ENCODE measurements at regions not wholly inside any gene's neighbourhood (a gene's known extent, or its start where the extent isn't known, plus 50 kb on each side); places are given as distances from the start of the nearest gene placed in this dataset.

DNA sequence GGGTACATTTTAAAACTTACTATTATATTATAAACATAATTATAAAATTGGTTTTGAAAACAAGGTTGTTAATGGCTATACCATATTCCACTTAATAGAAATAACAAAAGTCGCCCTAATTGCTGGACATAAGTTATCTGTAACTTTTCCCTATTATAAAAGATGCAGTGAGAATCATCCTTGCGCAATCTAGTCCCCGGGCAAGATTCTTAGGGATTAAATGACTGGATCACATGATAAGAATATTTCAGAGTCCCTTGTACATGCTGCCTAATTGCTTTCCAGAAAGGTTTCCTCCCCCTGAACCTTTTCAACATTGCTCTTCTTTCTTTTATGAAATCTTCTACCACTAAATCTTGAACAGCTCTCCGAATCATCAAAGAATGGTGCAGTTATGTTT lies 479.8 kb upstream of the MKI67 start:
- DNase-seq (ENCODE audit: low read depth in 2 of 3, low spot score in 2 of 3), result no peak

DNA sequence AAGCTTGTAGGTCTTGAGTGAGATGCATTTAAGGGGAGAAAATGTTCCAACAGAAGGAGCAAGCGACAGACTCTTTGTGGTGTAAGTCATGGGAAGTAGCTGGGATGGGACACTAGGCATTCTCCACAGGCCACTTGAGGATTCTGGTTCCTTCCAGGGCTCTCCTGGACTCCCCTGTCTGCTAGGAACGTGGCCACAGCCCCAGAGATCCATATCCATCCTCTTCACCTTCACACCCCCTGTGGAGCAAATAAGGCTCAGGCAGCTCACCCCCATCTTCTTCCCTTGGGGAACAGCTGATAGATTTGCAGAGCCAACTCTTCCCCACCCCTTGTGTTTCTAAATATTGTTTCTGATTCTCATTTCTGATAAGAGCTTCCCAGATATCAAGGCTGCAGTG lies 482.6 kb upstream of the MKI67 start:
- DNase-seq (ENCODE audit: low read depth in 2 of 3, low spot score in 2 of 3), result no peak

DNA sequence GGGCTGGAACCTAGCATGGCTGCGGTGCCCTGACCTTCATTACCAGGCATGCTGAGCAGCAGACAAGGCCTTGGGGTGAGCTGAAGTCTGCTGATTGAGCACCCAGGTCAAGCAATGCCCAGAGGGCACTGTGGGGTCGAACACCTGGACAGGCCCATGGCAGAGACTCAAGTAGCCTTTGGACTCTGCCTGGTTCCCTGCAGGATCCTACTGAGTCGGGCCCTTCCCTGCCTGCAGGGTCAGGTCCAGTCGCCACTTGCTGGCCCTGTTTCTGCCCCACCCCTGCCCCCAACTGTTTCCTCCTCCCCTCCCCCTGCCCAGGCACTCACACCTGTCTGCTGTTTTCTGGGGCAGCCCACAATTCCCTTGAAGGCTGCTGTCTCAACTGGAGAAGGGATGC lies 483.2 kb upstream of the MKI67 start:
- DNase-seq (ENCODE audit: low read depth in 2 of 3, low spot score in 2 of 3), result no peak

DNA sequence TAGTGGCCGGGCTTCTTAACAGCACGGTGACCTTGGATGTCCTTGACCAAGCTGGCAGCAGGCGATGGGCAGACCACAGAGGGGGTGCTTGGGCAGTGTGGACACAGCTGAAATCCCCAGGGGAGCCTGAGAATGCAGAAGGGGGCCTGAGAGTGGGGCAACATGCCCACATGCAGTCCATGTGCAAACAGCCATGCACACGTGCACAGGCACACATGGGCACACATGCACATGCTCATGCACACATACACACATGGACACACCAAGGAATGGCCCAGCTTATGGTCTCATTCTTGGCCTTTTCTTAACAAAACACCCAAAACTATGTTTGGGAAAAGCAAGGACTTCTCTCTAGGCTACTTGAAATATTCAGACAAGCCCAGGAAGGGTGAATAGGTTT lies 483.9 kb upstream of the MKI67 start:
- DNase-seq (ENCODE audit: low read depth in 2 of 3, low spot score in 2 of 3), result no peak

DNA sequence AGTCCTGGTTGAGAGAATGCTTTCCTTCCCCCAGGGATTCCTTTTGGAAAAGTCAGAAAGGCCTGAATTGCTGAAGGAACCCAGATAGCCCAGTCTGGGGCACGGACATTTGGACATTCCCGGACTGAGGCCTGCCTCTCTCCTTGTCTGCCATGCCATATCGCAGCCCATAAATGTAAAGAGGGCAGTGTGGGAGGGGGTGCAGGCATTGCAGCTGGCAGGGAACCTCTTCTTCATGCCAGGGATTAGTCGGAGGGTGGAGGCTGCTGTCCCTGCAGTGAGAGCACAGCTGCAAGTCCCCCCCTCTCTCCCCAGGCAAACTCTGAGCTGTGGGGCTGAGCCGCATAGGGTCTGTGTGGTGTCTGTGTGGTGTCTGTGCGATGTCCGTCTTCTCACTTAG lies 486.0 kb upstream of the MKI67 start:
- DNase-seq (ENCODE audit: low read depth in 2 of 3, low spot score in 2 of 3), result no peak

DNA sequence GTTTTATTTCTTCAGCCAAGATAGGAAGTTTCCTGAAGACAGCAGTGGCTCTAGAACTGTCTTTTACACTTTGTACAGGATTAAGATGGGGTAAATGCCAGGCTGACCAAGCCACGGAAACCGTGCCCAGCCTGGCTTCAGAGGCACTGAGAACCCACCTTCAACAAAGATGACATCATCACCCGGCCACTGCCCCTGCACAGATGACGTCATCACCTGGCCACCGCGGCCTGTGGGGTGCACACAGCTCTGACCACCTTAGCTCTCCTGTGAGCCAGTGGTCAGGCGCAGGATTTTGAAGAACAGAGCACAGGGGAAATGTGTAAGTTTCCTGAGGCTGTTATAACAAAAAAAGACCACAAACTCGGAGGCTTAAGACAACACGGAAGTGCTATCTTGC lies 486.4 kb upstream of the MKI67 start:
- no peak for DNase-seq (ENCODE audit: low read depth in 2 of 3, low spot score in 2 of 3)

DNA sequence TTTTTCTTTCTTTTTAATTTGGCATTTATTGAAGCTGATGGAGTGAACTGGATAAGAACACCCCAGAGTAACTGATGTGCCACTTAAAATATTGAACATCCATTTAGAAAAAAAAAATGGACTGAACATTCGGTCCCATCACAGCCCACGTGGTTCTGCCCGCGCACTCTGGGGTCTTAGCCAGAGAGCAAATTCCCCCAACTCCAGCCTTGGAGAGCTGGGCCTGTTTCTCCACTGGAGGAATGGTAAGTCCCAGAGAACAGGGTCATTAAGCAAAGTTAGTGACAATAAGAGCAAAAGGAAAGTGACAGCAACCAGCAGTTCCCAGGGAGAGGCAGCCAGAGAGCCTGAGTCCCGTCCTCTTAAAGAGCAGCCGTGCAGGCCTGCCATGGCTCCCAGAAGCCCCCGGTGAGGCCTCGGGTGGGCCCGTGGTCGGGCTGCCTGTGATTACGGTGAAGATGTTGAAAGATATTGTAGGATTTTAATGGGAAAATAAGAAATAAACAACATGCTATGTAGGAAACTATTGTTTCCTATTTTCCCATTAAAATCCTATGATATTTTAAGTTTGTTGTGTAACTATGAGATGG lies 487.9 kb upstream of the MKI67 start:
- DNase-seq (ENCODE audit: low read depth in 2 of 3, low spot score in 2 of 3), result no peak

DNA sequence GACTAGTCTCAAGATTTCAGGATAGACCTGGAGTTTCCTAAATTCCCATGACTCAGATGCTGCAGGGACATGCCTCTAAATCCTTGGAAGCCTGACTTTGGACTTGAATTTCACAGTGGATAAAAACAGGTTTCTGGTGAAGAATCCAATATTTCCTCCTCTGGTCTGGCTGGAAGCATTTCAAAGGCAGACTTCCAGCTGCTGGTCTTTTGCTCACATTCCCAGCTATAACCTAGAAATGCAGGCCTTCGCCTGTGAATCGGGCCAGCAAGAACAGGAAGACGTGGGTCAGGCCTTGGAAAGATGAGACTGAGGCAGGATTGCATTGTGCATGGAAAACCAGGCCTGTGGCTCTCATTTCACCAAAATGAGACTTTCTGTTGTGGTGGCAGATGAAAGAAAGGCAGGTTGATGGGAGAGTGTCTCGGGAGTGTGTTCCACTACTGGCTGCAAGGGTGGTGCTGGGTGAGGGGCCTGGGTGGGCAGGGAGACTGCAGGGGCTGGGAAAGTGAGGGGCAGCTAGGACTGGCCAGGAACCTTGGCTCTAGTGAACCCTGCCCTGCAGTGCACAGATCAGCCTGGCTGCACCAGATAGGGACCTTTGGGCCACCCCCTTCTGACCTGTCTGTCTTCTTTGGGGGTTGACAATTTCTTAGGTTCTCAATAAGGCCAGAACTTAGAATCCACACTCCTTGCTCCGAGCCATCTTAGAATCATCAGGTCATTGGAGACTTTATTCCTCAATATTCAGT lies 488.8 kb upstream of the MKI67 start:
- DNase-seq (ENCODE audit: low read depth in 2 of 3, low spot score in 2 of 3), result no peak

DNA sequence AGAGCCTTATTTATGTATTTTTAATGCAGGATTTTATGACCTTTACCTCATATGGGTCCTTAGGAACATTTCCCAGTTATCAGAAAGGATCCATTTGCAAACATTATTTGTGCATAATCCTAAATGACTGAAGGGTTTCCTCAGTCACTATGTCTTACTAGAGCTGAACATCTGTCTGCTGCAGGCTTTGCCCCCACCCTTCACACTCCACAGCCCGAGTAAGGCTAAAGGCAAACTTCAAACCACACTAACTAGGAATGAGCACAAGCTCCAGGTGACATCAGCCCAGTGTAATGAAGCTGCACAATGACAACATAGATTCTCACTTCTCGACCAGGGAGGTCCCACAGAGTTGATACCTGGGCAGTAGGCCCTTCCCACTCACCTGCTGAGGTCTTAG lies 491.3 kb upstream of the MKI67 start:
- no peak for DNase-seq (ENCODE audit: low read depth in 2 of 3, low spot score in 2 of 3)

DNA sequence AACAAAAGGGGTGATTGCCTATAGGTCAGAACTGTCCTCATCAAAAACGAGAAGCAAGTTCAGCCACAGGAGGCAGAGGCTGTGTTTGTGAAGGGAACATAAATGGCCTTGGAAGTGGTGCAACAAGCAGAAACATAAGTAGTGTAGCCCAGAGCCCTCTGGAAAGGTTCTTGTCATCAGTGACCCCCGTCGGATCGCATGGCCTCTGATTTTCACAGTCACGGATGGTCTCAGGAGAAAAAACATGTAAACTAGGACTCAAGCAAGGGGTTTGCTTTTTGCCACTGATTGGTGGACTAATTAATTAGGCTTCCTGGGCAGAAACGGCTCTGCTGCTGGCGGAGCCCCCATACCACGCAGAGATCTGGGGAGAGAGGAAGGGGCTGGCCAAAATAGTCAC lies 496.5 kb upstream of the MKI67 start:
- DNase-seq (ENCODE audit: low read depth in 2 of 3, low spot score in 2 of 3), result no peak

DNA sequence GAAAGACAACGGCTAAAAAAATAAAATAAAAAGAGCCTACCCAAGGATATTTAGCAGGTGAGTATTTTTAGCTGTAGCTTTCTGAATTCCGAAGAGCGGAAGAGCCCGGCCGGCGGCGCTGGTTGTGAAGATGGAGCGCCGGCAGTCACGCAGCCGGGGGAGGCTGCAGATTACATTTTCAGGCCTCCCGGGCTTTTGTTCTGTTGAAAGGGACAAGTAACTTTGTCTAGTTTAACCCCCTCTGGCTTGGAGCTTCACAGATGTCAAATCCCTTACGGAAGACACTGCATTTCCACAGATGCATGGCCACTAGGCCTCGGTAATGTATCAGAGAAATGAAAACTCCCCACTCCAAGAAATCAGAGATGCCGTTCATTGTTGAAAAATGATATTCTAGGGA lies 497.6 kb upstream of the MKI67 start:
- no peak for DNase-seq (ENCODE audit: low read depth in 2 of 3, low spot score in 2 of 3)

DNA sequence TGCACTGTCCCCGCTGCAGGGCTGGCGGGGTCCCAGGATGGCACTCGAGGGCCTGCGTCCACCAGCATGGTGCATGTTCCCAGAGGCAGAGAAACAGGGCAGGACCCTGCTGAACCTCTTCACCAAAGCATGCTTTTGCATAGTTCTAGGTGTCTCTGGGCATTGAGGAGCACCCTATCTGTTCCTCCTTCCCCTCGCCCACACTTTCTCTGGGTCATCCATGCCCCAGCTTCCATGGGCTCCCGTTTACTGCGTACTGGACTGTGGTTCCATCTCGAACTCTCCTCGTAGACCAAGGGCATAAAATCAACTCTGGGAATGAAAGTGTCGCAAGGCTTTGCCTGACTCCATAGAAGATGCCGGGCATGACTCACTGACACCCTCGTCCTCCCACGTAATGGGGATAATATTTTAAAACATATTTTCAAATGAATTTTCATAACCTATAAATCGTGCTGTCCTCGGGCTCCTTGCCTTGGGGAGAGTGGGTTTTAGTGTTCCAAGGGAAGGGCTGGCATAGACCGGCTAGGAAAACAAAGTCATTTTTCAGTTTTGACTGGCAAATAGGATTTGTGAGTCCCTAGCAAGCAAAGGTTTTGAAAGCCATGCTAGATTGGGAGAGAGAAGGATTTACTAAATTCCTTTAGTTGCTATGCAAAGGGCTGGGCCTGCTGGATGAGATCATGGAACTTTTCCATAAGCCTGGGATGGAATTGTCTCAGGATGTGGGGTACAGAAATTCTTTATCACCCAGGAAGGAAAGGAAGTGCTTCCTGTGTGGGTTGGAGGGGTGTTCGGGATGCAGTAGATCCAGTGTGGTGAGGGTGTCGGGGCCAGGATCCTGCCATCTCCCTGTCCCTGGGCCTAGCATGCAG lies 498.7 kb upstream of the MKI67 start:
- no peak for DNase-seq (ENCODE audit: low read depth in 2 of 3, low spot score in 2 of 3)

DNA sequence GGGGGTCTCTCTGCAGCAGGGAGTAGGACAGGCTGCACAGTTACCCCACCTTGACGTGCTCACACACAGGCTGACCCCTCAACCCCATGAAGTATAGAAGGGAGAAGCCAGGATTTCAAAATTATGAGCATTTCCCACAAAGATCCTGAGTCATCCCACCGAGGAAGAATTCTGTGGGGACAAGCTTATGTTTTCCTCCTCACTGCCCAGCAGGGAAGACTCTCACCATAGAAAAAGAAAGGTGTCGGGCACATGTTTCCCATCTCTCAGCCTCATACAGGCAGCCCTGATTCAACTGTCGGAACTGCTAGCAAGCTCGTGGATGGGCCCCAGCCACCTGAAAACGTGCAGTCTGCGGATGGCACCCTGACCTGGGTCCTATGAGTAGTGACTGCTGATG lies 499.7 kb upstream of the MKI67 start:
- DNase-seq (ENCODE audit: low read depth in 2 of 3, low spot score in 2 of 3), result no peak

DNA sequence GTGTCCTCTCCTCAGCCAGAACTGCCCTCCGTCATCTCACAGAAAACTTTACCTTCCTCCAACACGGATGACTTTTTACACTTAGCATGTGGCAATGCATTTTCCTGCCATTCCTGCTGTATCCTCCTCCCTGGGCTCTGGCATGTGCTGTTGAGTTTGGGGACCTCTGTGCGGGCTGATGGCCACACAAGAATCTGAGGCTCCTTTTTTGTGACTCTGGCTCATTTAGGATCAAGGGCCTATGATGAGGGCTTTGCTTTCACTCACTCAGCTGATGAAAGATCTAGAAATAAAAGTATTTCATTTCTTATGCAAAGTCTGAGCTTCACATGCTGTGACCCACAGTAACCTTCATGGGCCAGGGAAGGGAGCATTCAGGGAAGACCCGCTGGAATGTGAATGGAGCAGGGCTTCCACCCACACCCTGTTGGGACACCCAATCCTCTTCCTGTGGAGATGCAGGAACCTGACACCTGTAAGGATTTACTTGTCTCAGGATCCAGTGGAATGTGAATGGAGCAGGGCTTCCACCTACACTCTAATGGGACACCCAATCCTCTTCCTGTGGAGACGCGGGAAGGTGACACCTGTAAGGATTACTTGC lies 500.3 kb upstream of the MKI67 start:
- DNase-seq (ENCODE audit: low read depth in 2 of 3, low spot score in 2 of 3), result no peak

DNA sequence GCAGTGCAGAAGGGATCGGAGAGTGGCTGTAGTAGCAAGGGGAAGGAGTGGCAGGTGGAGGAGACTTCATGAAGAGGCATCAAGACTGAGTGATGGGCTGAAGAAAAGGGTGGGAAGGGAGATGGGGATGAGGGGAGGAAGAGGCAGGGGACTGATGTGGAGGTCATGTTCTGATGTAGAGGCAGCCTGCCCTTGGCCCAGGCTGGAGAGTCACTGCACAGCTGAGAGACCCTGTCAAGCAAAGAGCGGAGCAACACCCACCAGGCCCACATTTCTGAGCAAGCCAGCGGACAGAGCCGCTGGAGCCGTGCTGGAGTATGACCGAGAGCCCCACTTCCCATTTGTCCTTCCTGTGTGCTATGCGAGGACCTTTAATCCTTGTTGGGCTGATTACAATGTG lies 501.6 kb upstream of the MKI67 start:
- DNase-seq (ENCODE audit: low read depth in 2 of 3, low spot score in 2 of 3), result no peak

DNA sequence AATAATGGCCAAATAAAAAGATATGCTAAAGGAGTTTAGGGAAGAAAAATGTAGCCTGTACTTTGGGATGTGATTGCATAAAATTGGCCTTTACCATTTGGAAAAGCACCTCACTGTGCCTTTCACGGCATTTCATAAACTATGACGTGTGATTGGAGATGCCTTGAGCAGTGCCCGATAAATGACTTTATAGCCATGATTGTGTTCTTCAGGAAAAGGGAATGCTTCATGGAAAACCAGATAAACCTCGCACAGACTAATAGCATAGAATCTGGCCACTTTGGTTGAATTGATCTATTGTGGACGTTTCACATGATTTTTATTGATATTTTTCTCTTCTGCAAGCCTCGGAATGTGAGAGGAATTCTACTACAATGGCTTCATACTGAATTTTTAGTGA lies 502.0 kb upstream of the MKI67 start:
- DNase-seq (ENCODE audit: low read depth in 2 of 3, low spot score in 2 of 3), result no peak

DNA sequence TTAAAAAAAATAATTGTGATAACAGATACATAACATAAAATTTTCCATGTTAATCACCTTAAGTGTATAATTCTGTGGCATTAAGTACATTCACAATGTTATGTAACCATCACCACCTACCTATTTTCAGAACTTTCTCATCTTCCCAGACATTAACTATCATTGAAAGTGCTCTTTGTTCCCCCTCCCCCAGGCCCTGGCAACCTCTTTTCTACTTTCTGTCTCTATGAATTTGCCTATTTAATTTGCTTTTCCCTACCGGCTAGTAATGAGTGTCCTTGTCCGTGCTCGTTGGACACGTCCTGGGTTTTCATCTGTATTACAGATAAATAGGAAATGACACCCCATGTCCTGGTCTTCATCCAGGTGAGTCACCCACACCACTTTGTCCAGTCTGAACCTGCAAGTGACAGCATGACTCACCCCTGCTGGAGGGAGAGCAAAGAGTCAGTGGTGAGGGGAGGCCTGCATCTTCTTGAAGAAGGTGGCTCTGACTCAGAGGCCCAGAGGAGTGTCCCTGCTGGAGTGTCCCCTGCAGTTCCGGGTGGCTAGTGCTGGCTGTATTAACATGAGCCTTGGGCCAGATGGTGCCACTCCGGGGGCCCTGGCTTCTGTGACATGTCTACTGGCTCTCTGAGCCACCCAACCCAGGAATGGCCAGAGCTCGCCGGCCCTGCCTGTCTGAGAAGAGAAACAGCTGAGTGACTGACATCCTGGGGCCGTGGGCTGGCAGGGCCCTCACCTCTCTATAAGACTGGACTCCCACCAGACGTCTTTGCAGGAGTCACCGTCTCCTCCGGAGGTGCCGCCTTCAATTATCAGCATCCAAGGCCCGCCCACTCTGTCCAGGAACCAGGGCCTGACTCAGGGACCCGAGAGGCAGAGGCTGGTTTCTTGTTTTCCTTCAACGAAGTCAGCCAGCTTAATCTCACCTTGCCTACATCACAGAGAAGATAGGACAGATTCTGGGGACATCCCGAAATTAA lies 503.2 kb upstream of the MKI67 start:
- no peak for DNase-seq (ENCODE audit: low read depth in 2 of 3, low spot score in 2 of 3)

DNA sequence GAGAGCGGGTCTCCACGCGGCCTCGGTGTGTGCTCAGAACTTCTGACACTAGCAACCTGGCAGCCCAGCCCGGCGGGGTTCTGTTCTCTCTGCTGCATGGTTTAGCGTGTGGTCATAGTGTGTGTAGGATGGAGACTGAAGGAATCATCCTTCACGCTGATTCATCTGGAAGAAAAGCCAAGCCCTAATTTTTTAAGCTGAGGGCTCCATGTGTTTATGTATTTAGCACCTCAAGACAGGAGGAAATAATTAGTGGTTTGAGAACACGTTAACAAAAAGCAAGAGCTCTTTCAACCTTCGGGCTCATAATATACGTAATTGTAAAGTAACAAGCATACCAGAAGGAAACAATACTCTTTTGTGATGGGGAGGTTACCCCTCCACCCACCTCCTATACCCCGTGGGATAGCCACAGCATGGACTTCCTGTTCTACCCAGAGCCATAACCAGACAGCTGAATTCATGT lies 504.6 kb upstream of the MKI67 start:
- DNase-seq (ENCODE audit: low read depth in 2 of 3, low spot score in 2 of 3), result no peak

DNA sequence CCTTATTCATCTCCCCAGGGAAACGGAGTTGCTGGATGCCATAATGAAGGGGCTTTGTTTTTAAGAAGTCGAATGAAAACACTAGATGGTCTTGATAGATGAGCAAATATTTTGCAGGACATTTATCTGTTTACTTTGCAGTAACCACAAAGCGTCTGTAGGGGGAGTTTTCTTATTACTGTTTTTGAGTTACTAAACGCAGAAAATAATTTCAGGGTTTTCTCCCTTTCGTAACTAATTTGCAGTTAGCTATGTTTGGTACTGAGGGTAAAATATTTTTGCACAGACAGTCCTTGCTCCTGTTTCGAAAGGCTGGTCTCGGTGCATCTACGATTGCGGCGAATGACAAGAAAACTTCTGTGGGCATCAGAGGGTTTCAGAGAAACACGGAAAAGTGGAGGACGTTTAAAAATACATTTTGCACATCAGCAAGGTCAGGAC lies 505.6 kb upstream of the MKI67 start:
- no peak for DNase-seq (ENCODE audit: low read depth in 2 of 3, low spot score in 2 of 3)

DNA sequence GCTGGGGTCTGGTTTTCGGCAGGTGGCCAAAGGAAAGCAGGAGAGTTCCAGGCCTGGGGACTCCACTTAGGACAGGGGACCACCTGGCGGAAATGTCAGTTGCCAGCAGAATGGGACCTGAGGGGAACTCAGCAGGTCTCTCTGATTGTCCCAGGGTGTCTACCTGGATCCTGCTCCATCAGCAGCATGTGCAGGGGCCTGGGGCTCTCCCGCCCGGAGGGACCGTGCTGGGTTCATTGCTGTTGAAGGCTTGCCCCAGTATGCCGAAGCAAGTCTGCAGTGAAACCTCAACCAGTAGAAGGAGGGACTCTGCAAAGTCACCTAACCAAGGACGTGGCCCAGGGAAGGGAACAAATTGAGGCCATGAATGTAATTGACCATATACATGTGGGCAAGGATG lies 506.5 kb upstream of the MKI67 start:
- DNase-seq (ENCODE audit: low read depth in 2 of 3, low spot score in 2 of 3), result no peak
